HL-60 (cell line): ENCODE measurements at regions not wholly inside any gene's neighbourhood (a gene's known extent, or its start where the extent isn't known, plus 50 kb on each side); places are given as distances from the start of the nearest gene placed in this dataset.

Experiments
- DNase-seq, 2 experiments: peaks; one replicate each; pipeline ENCODE4 v3.0.0-alpha.2; 2010 to 2020; ENCODE audit warnings: low read depth in 1 of 2, low spot score in 1 of 2
- H3K27ac ChIP-seq: fragments of 250-450 bp; sonication (Bioruptor Pico); replicated peaks from 2 replicates; pipeline ENCODE4 v1.5.1; 2020; ENCODE audit warnings: mild to moderate bottlenecking, moderate library complexity
- H3K27me3 ChIP-seq: fragments of 250-450 bp; sonication (Bioruptor Pico); 2 replicates; pipeline ENCODE4 v1.5.1; 2021; ENCODE audit warnings: mild to moderate bottlenecking, moderate library complexity; ENCODE audit not compliant: insufficient read depth, poor library complexity, severe bottlenecking
- H3K4me3 ChIP-seq: replicated peaks from 2 replicates; pipeline ENCODE4 v1.5.1; 2011; ENCODE audit warnings: mild to moderate bottlenecking, control low read depth, low read length; ENCODE audit not compliant: insufficient read depth
- GABPA ChIP-seq: IDR thresholded peaks from 2 replicates; pipeline ENCODE4 v1.6.1; 2012; ENCODE audit warnings: low read depth
- POLR2AphosphoS5 ChIP-seq: IDR thresholded peaks from 2 replicates; pipeline ENCODE4 v1.6.1; 2012; ENCODE audit warnings: low read depth
- SPI1 ChIP-seq: IDR thresholded peaks from 2 replicates; pipeline ENCODE4 v1.6.1; 2012; ENCODE audit warnings: low read depth, mild to moderate bottlenecking, borderline replicate concordance
- TF ChIP-seq, protein P1 (sequence below): IDR thresholded peaks from 2 replicates; pipeline ENCODE4 v1.6.1; 2012; ENCODE audit warnings: low read depth; ENCODE audit not compliant: insufficient replicate concordance
- TF ChIP-seq, protein P2 (sequence below): IDR thresholded peaks from one replicate; pipeline ENCODE4 v1.5.1; 2011; ENCODE audit warnings: low read length, control low read depth, inconsistent platforms; ENCODE audit not compliant: insufficient read depth

DNA sequence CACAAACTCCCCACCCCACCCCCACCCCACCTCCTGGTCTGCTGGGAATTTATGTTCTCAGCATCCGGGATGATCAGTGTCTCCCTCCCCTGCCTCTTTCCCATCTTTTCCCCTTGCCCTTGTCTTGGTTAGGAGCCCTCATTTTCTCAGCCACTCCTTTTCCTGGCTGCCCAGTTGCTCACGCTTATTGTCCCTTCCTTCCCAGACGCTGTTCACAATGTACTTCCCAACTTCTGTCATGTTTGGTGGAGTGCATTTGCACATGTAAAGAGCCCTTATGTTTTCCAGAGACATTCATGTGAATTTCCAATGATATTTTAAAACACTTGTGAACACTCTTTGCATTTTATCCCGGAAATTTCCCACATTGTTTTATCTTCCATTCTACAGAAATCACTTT is 192.1 kb downstream of the RHOU start:
- Histone ChIP-seq H3K4me3 (no peak overlapping the region), H3K27ac (no peak overlapping the region), H3K27me3 (no peaks in the 10 kb centered on the region)
- TF ChIP-seq, protein P1, sequence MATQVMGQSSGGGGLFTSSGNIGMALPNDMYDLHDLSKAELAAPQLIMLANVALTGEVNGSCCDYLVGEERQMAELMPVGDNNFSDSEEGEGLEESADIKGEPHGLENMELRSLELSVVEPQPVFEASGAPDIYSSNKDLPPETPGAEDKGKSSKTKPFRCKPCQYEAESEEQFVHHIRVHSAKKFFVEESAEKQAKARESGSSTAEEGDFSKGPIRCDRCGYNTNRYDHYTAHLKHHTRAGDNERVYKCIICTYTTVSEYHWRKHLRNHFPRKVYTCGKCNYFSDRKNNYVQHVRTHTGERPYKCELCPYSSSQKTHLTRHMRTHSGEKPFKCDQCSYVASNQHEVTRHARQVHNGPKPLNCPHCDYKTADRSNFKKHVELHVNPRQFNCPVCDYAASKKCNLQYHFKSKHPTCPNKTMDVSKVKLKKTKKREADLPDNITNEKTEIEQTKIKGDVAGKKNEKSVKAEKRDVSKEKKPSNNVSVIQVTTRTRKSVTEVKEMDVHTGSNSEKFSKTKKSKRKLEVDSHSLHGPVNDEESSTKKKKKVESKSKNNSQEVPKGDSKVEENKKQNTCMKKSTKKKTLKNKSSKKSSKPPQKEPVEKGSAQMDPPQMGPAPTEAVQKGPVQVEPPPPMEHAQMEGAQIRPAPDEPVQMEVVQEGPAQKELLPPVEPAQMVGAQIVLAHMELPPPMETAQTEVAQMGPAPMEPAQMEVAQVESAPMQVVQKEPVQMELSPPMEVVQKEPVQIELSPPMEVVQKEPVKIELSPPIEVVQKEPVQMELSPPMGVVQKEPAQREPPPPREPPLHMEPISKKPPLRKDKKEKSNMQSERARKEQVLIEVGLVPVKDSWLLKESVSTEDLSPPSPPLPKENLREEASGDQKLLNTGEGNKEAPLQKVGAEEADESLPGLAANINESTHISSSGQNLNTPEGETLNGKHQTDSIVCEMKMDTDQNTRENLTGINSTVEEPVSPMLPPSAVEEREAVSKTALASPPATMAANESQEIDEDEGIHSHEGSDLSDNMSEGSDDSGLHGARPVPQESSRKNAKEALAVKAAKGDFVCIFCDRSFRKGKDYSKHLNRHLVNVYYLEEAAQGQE: no peak
- DNase-seq: no peak

DNA sequence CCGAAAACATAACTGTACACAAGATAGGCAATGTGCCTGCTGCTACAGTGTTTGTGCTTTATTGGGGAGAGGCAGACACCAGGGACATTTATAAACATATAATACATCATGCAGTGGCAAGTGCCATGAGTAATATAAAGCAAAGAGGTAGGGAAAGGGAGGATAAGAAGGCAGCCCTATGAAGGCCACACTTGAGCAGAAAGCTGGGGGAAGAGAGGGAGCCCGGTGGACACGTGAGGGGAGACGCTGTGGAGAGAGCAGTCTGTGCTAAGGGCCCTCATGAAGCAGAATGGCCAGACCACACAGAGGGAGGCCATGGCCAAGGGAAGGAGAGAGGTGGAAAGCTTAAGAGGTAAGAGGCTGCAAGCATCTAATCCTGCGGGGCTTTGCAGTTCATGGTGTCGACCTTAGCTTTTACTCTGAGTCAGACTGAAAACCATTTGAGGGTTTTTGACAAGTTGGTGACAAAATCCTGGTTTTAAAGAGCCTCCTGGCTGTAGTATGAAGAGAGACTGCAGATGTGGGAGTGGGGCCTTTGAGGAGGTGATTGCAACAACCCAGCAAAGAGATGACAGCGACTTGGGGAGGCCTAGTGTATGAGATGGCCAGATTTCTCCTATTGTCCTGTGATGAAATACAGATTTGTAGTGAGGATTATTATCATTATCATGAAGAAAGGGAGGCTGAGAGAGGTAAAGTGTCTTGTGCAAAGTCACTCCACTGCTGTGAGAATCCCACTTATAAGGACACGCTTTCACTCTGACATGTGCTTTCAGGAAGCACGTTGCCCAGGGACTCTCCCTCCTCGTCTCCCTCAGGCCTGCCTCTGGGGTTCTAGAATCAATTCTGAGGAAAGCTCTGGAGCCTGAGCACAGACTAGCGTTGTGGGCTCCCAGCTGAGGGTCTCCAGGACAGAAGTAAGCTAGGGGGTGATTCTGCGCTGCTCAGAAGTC is 192.9 kb downstream of the RHOU start:
- no peak overlapping the region for H3K27ac ChIP-seq
- H3K4me3 ChIP-seq: no peak overlapping the region
- TF ChIP-seq, protein P1: no peak
- TF ChIP-seq GABPA (no peak), SPI1 (no peak), POLR2AphosphoS5 (no peak)
- TF ChIP-seq, protein P2, sequence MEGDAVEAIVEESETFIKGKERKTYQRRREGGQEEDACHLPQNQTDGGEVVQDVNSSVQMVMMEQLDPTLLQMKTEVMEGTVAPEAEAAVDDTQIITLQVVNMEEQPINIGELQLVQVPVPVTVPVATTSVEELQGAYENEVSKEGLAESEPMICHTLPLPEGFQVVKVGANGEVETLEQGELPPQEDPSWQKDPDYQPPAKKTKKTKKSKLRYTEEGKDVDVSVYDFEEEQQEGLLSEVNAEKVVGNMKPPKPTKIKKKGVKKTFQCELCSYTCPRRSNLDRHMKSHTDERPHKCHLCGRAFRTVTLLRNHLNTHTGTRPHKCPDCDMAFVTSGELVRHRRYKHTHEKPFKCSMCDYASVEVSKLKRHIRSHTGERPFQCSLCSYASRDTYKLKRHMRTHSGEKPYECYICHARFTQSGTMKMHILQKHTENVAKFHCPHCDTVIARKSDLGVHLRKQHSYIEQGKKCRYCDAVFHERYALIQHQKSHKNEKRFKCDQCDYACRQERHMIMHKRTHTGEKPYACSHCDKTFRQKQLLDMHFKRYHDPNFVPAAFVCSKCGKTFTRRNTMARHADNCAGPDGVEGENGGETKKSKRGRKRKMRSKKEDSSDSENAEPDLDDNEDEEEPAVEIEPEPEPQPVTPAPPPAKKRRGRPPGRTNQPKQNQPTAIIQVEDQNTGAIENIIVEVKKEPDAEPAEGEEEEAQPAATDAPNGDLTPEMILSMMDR: no peak
- no peaks in the 10 kb centered on the region for H3K27me3 ChIP-seq
- no peak for DNase-seq

DNA sequence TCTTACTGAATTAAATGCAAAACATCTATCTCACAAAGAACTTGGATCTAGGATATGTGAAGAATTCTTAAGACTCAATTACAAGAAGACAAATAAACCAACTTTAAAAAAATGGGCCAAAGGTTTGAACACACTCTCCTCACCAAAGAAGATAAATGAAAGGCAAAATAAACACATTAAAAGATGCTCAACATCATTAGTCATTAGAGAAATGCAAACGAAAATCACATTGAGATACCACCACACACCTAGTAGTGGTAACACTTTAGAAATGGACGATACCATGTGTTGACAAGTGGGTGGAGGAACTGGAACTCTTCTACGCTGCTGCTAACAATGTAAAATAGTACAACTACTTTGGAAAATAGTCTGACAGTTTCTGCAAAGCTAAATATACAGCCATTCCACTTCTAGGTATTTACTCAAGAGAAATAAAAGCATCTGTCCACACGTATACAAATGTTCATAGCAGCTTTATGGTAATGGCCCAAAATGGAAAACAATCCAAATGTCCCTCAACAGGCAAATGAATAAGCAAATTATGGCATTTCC is 194.3 kb downstream of the RHOU start:
- Histone ChIP-seq H3K4me3 (no peak overlapping the region), H3K27me3 (no peaks in the 10 kb centered on the region), H3K27ac (no peak overlapping the region)
- no peak for DNase-seq
- TF ChIP-seq, protein P1: no peak

DNA sequence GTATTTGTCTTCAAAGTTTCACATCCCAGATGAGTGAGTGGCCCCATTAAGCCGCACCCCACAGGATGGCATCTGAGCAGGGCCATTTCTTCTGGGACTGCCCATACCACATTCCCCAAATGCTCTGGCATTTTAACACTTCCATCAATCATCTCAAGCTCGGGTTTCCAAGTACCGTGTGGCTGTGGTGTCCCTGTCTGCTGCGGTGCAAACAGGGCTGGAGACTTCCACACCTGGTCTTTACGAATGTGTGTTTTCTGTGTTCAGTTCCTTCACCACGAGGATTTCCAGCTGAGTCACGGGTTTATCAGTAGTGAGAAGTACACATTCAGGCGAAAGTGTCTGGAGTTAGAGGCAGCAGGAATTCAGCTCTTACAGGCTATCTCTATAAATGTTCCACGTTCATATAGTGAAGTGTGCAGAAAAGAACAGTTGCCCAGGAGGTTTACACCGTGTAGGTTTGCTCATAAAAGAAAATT is 195.2 kb downstream of the RHOU start:
- Histone ChIP-seq H3K4me3 (no peak overlapping the region), H3K27ac (no peak overlapping the region), H3K27me3 (no peaks in the 10 kb centered on the region)
- no peak for DNase-seq
- TF ChIP-seq, protein P1: no peak
- TF ChIP-seq SPI1: no peak
- no peak for TF ChIP-seq POLR2AphosphoS5
- TF ChIP-seq, protein P2: no peak
- no peak for TF ChIP-seq GABPA
